ENCODE measurements at regions not wholly inside any gene's neighbourhood (a gene's known extent, or its start where the extent isn't known, plus 50 kb on each side); places are given as distances from the start of the nearest gene placed in this dataset.
A peak's percentile ranks its signal among the peaks of the same experiment; 100 is the strongest.

- H3K27ac ChIP-seq = no peak overlapping the region
- no peak for DNase-seq
- no peak overlapping the region for H3K4me3 ChIP-seq
- no peaks in the 10 kb centered on the region for H3K4me1 ChIP-seq
- H3K36me3 ChIP-seq = no peaks in the 10 kb centered on the region
- no peaks in the 10 kb centered on the region for H3K9me3 ChIP-seq
- ATAC-seq = no peak
- TF ChIP-seq, protein P1, sequence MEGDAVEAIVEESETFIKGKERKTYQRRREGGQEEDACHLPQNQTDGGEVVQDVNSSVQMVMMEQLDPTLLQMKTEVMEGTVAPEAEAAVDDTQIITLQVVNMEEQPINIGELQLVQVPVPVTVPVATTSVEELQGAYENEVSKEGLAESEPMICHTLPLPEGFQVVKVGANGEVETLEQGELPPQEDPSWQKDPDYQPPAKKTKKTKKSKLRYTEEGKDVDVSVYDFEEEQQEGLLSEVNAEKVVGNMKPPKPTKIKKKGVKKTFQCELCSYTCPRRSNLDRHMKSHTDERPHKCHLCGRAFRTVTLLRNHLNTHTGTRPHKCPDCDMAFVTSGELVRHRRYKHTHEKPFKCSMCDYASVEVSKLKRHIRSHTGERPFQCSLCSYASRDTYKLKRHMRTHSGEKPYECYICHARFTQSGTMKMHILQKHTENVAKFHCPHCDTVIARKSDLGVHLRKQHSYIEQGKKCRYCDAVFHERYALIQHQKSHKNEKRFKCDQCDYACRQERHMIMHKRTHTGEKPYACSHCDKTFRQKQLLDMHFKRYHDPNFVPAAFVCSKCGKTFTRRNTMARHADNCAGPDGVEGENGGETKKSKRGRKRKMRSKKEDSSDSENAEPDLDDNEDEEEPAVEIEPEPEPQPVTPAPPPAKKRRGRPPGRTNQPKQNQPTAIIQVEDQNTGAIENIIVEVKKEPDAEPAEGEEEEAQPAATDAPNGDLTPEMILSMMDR (IDR thresholded peaks at IDR 0.05) = no peak
- no peak for FAIRE-seq
- intact Hi-C loops (cut with DNase I) = no loop called here
- peaks cover 0 to 7% (median 0%) of the 10 kb centered on the region in 4 donors for H3K27me3 ChIP-seq
These were observed 147.4 kb upstream of the MAOA start for GRCh38 chrX:43508694-43509093.

DNA sequence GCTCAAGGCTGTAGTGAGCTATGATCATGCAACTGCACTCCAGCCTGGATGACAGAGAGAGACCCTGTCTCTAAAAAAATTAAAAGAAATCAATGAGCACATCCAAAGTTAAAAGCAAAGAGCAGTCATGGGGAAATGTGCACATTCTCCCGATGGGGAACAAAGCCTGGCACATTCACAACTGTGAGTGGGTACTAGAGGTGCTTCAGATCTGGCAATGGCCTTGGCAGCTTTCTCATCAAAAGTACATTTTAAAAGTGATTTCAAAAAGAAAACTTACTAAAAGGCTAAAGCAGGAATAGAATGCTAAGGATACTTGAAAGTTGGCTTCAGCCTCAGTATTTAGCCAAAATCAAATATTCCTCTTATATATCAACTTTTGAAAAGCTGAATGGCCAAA, 145.9 kb upstream of the MAOA start:
- Histone ChIP-seq H3K27ac (no peak overlapping the region), H3K36me3 (no peaks in the 10 kb centered on the region), H3K4me3 (no peak overlapping the region), H3K4me1 (no peaks in the 10 kb centered on the region), H3K9me3 (no peaks in the 10 kb centered on the region), H3K27me3 (peaks cover 0 to 17% (median 0%) of the 10 kb centered on the region in 4 donors)
- DNase-seq (no peak), FAIRE-seq (no peak), ATAC-seq (no peak)
- intact Hi-C loops (cut with DNase I) = no loop called here
- WGBS, 2 donors = 81 to 88% methylated on average over 1 of the region's 1 CpG
- TF ChIP-seq, protein P1 (IDR thresholded peaks at IDR 0.05) = no peak

- FAIRE-seq = no peak
- H3K27me3 ChIP-seq = peaks cover 0 to 21% (median 0%) of the 10 kb centered on the region in 4 donors
These were observed 143.0 kb upstream of the MAOA start for GRCh38 chrX:43513085-43513484.

GRCh38 chrX:43514820-43515219, 141.3 kb upstream of the MAOA start:
- no peak overlapping the region for H3K4me3 ChIP-seq
- DNase-seq (no peak), ATAC-seq (no peak), FAIRE-seq (no peak)
- 87 to 88% methylated on average over 1 of the region's 1 CpG for WGBS, 2 donors
- TF ChIP-seq, protein P1 (IDR thresholded peaks at IDR 0.05) = no peak
- H3K36me3 ChIP-seq = no peaks in the 10 kb centered on the region
- H3K27me3 ChIP-seq = peaks cover 0 to 19% (median 0%) of the 10 kb centered on the region in 4 donors
- intact Hi-C loops (cut with DNase I) = no loop called here
- no peaks in the 10 kb centered on the region for H3K4me1 ChIP-seq
- no peak overlapping the region for H3K27ac ChIP-seq
- H3K9me3 ChIP-seq = no peaks in the 10 kb centered on the region

More at GRCh38 chrX:43513085-43513484, 143.0 kb upstream of the MAOA start:
- Histone ChIP-seq H3K27ac (no peak overlapping the region), H3K4me1 (no peaks in the 10 kb centered on the region), H3K4me3 (no peak overlapping the region), H3K9me3 (no peaks in the 10 kb centered on the region), H3K36me3 (no peaks in the 10 kb centered on the region)
- WGBS, 2 donors = 66 to 71% methylated on average over 3 of the region's 3 CpGs
- intact Hi-C loops (cut with DNase I) = no loop called here
- TF ChIP-seq, protein P1 (IDR thresholded peaks at IDR 0.05) = no peak
- no peak for ATAC-seq
- no peak for DNase-seq

- peak; percentile 39 for FAIRE-seq
- intact Hi-C loops (cut with DNase I) = no loop called here
These were observed 133.5 kb upstream of the MAOA start for GRCh38 chrX:43522582-43522981.

More at GRCh38 chrX:43522582-43522981, 133.5 kb upstream of the MAOA start:
- no peak for ATAC-seq
- H3K4me3 ChIP-seq = no peak overlapping the region
- H3K27me3 ChIP-seq = peaks cover 0 to 36% (median 0%) of the 10 kb centered on the region in 4 donors
- no peaks in the 10 kb centered on the region for H3K9me3 ChIP-seq
- no peaks in the 10 kb centered on the region for H3K36me3 ChIP-seq
- no peak overlapping the region for H3K27ac ChIP-seq
- no peak for DNase-seq
- 65 to 74% methylated on average over 3 of the region's 3 CpGs for WGBS, 2 donors
- TF ChIP-seq, protein P1 (IDR thresholded peaks at IDR 0.05) = no peak
- no peaks in the 10 kb centered on the region for H3K4me1 ChIP-seq
